ENCODE measurements at regions not wholly inside any gene's neighbourhood (a gene's known extent, or its start where the extent isn't known, plus 50 kb on each side); places are given as distances from the start of the nearest gene placed in this dataset.

DNA sequence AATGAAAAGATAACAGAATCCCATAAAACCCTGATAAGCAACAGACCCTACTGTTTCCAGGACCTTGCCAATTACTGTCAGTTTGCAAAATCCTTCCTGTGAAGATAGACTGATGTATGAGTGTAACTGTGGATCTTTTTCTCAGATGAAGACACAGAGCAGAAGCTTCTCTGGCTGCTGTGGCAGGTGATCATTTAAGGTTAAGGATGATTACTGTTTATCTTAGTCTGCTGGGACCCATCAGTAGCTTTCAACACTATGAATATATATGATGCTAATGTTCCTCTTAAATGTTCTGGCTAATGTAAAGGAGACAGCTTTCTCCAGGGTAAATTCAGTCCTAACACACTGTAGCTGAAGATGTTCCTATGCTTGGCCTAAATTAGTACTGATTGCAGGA lies 56.0 kb upstream of the CTTNBP2 start:
- no peak for DNase-seq (ENCODE audit: low spot score)

- no peak for DNase-seq (ENCODE audit: low spot score)
Observed at GRCh38 chr7:117931314-117931713, 58.1 kb upstream of the CTTNBP2 start.

- DNase-seq (ENCODE audit: low spot score), result no peak
Observed at GRCh38 chr7:117937049-117937752, 64.0 kb upstream of the CTTNBP2 start.

DNA sequence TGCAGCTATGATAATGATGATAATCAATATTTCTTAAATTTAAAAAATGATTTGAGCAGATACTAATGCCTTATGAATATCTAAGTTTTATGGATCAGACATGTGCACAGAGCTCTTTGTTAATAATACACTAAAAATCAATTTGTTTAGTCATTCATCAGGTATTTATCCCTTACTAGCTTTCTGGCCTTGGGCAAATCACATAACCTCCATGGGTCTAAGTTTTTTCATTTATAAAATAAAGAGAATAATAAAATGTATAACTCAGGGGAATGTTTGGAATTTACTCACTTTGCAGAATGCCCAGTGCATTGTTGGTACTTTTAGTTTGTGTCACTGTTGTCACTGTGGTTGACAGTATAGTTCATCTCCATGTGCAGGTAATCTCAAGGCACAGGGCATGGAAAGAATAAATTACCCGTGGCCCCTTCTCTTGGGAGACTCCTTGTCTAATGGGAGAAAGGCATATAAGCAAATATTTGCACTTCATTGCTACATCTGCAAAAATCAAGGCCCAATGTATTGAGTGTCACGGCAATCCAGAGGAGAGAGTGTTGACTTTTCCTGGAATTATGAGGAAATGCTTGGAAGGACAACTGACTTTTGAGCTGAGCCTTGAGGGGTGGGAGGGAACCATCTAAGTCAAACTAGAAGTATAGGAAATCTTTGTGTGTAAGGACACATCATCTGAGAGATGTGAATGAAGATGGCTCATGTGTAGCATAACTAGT lies 64.7 kb upstream of the CTTNBP2 start:
- DNase-seq (ENCODE audit: low spot score), result no peak

GRCh38 chr7:117941138-117941810 lies 68.0 kb upstream of the CTTNBP2 start:
- DNase-seq (ENCODE audit: low spot score), result no peak

- DNase-seq (ENCODE audit: low spot score), result no peak
Observed at GRCh38 chr7:117942780-117943179, 69.5 kb upstream of the CTTNBP2 start.

- DNase-seq (ENCODE audit: low spot score), result no peak
Observed at GRCh38 chr7:117944886-117945285, 71.6 kb upstream of the CTTNBP2 start.

GRCh38 chr7:117946151-117946633 lies 73.0 kb upstream of the CTTNBP2 start:
- DNase-seq (ENCODE audit: low spot score), result no peak

- no peak for DNase-seq (ENCODE audit: low spot score)
Observed at GRCh38 chr7:117949232-117949631, 76.0 kb upstream of the CTTNBP2 start.

DNA sequence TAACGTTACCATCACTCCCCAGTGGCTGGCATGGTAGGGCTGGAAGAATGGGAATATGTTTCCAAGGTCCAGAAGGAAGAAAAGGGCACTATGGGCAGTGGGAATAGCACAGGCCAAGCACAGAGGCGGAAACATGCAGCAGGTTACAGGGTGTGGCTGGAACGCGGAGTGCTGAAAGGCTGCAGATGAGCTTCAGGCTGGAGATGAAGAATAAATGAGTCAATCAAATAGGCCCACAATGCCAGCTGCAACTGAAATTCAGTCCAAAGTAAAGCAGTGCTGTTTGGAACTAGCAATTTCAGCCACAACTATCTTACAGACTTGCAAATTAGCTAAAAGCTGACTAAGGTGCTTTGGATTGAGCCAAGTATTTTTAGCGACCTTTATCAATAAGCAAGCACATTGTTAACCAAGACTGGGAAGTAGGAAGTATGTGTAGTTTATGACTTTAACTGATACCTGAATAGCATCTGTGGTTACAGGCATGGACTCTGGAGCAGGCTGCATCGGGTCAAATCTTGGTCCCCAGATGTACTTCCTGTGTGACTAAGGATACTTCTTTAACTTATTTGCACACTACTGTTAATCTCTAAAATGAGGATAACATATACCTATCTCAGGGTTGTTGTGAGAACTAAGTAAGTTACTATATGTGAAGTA lies 77.5 kb upstream of the CTTNBP2 start:
- no peak for DNase-seq (ENCODE audit: low spot score)

GRCh38 chr7:117951285-117951684 lies 78.0 kb upstream of the CTTNBP2 start:
- DNase-seq (ENCODE audit: low spot score), result no peak

DNA sequence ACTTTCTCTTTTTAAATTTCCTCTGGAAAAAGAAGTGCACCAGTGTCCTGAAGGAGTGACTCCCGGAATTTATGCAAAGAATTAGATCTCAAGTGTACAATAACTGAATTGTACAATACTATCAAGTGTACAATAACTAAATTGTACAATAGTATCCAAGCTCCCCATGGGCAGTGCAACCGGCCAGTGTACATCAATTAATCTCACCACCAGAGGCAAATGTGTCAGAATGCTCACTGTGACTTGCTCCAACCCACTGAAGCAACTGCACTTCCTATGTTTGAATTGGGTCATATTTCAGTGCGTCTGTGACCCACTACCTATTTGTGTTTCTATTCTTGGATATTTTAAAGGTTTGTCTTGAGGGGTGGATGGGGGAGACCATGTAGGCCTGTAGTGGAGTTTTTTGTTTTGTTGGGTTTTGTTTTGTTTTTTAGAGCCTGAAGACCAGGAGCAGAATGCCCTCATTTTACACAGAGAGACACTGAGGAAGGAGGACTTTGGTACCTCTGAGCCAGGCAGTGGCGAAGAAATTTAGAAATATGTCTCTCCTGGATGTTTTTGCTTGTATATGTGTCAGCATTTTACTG lies 78.5 kb upstream of the CTTNBP2 start:
- no peak for DNase-seq (ENCODE audit: low spot score)

GRCh38 chr7:117955046-117955445 lies 81.8 kb upstream of the CTTNBP2 start:
- DNase-seq (ENCODE audit: low spot score), result no peak

GRCh38 chr7:117960351-117960750 lies 87.1 kb upstream of the CTTNBP2 start:
- DNase-seq (ENCODE audit: low spot score), result no peak

- no peak for DNase-seq (ENCODE audit: low spot score)
Observed at GRCh38 chr7:117961235-117961634, 88.0 kb upstream of the CTTNBP2 start.

DNA sequence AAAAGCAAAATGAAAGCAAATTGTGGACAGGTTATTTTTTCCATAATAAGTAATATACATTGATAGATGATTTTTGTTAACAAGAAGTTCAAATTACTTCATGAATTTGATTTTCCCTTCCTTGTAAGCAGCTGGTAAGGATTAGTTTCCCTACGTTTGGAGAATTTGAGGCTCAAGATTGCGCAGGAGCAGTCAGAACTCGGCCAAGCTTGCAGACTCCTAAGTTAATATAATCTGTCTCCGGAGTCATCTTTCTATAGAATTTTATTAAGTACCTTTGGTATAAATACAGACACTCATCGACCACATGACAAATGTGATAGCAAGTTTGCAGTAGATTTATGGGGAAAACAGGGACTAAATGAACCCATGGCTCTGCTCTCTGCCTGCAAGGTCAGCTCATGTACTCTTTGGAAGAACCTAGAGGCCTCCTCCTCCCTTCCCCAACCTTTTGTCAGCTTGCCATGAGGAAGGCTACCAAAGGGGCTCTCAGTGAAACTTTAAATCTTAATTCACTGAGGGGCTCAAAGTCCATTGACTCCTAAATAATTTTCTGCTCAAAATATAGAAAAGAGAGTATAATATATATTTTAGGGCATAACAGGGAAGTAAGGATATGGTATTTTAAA lies 89.2 kb upstream of the CTTNBP2 start:
- no peak for DNase-seq (ENCODE audit: low spot score)

GRCh38 chr7:117963264-117964197 lies 90.3 kb upstream of the CTTNBP2 start:
- DNase-seq (ENCODE audit: low spot score), result no peak

GRCh38 chr7:117970801-117971200 lies 97.6 kb upstream of the CTTNBP2 start:
- no peak for DNase-seq (ENCODE audit: low spot score)

- no peak for DNase-seq (ENCODE audit: low spot score)
Observed at GRCh38 chr7:117971556-117972244, 98.5 kb upstream of the CTTNBP2 start.

GRCh38 chr7:117972606-117973005 lies 99.4 kb upstream of the CTTNBP2 start:
- DNase-seq (ENCODE audit: low spot score), result no peak
